Heart right ventricle (tissue), 16 donors: ENCODE measurements at regions not wholly inside any gene's neighbourhood (a gene's known extent, or its start where the extent isn't known, plus 50 kb on each side); places are given as distances from the start of the nearest gene placed in this dataset.

ENCODE experiments used
- ATAC-seq, 8 donors: fragments of 200-7000 bp; cut with Tn5 transposase; one replicate each; pipeline ENCODE4 v1.9.1; 2020; ENCODE audit warnings: mild to moderate bottlenecking in 8 of 8, moderate library complexity in 8 of 8, moderate number of reproducible peaks in 1 of 8
- DNase-seq, 2 donors: peaks; one replicate each; pipeline ENCODE4 v3.0.0-alpha.2; 2020
- H3K27ac ChIP-seq, 10 donors: fragments of 200-600 bp; sonication (generic) in 2 of 10; one replicate each; pipeline versions ENCODE4 v1.5.0 to v1.8.0; 2020 to 2022; ENCODE audit warnings: mild to moderate bottlenecking in 3 of 10
- H3K27me3 ChIP-seq, 7 donors: fragments of 200-600 bp; one replicate each; pipeline ENCODE4 v1.8.0; 2021 to 2022; ENCODE audit warnings: mild to moderate bottlenecking in 2 of 7
- H3K36me3 ChIP-seq, 9 donors: fragments of 200-600 bp; sonication (generic) in 1 of 9; one replicate each; pipeline versions ENCODE4 v1.5.0 to v1.8.0; 2020 to 2022; ENCODE audit warnings: mild to moderate bottlenecking in 2 of 9
- H3K4me1 ChIP-seq, 9 donors: fragments of 200-600 bp; sonication (generic) in 1 of 9; one replicate each; pipeline versions ENCODE4 v1.5.0 to v1.8.0; 2020 to 2022; ENCODE audit warnings: mild to moderate bottlenecking in 4 of 9
- H3K4me3 ChIP-seq, 10 donors: fragments of 200-600 bp; sonication (generic) in 2 of 10; one replicate each; pipeline versions ENCODE4 v1.5.0 to v1.8.0; 2020 to 2022; ENCODE audit warnings: mild to moderate bottlenecking in 7 of 10, moderate library complexity in 2 of 10
- H3K9me3 ChIP-seq, 11 donors: fragments of 200-600 bp in 10 of 11; sonication (generic) in 2 of 11; one replicate each; pipeline versions ENCODE4 v1.5.0 to v1.8.0; 2013 to 2022; ENCODE audit warnings: mild to moderate bottlenecking in 2 of 11, control low read depth in 1 of 11, moderate library complexity in 1 of 11
- WGBS, 2 donors: extraction: QIAGEN DNeasy Blood & Tissue Kit; methylation state at CpG; one replicate each; pipeline ENCODE4 v1.1.7; 2013; ENCODE audit warnings: inconsistent platforms in 1 of 2; 5-methylcytosine and 5-hydroxymethylcytosine counted together
- intact Hi-C, 10 donors: fragments of 100-400 bp; cut with DNase I; formaldehyde crosslinking; loops; one replicate each; pipeline versions ENCODE4 v1.11.1 to v1.14.2; 2022
- TF ChIP-seq, protein P1 (sequence below), 9 donors: fragments of 200-600 bp; sonication (generic) in 2 of 9; IDR thresholded peaks; one replicate each; pipeline versions ENCODE4 v1.5.0 to v1.8.0; 2021 to 2022; ENCODE audit warnings: antibody characterized with exemption in 9 of 9, mild to moderate bottlenecking in 5 of 9, moderate library complexity in 1 of 9
- donor health status: Arrhythmogenic right ventricular cardiomyopathy.
- donor health status: ischemic (EF 13 %, LVEDD 7.1; RV severe dilation, severe dysfunction).
- donor health status: healthy with polysubstance abuse.
- donor health status: DM: no; HTN: yes; CAD: no.
- donor health status: DM: no; HTN: no; CAD: no.
- donor health status: ischemic (EF 25% LVEDD 6.9; RV normal size, moderate dysfunction).
- donor health status: ischemic (EF 25% LVEDD 5.7; RV mildly dilated, moderate dysfunction).
- donor health status: healthy.
- donor health status: DM: yes; HTN: yes; CAD: no.
- donor health status: Ischemic cardiomyopathy.
- donor health status: ischemic (EF 35%, LVEDD 5.7; RV mildly dilated, moderate dysfunction).
- donor health status: nonischemic (EF 11% LVEDD 7.7; RV severe dilation, severe dysfunction).
- donor health status: DM: yes; HTN: yes; CAD: no.
- donor health status: PGD.
- donor health status: ischemic (EF 29% LVEDD 5.4; RV normal size, mild dysfunction).
- donor health status: nonischemic (EF 23%, LVEDD 6.1; RV moderate dilation, normal function).

DNA sequence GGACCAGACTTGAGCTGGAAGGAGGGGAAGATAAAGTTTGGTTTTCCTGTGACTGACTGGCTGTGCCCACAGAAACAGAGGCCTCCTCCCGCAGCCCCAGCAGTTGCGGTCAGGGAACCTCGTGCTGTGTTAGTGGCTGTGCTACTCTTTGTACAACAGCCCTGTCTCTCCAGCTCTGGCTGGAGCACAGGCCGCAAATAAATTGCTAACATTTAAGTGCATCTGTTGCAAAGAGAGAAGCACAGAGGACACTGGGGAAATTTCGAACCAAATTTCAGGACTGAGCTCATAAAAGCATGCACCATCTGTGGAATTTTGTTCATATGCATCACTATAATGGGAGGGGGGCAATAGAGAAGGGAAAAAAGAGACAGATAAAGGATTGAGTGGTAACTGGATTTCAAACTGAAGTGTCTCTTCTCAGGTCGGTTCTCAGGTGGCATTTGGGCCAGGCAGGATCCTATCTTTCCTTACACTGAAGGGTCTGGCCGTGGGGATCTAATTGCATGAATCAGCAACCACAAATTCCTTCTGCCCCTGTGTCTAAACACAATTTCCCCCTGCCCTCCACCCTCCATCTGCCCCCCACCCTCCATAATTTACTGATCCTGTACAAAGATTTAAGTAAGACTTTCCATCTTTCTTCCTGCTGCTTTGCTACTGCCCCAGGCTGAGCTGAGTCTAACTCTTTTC lies 88.9 kb upstream of the ATXN1 start:
- intact Hi-C loops: loop anchor here in 1 of 10 donors (10.0 kb wide), 1 partner anchor 95 kb away; no protein-coding TSS in a partner anchor
- Histone ChIP-seq H3K36me3 (no peaks in the 10 kb centered on the region), H3K4me3 (no peak overlapping the region), H3K4me1 (peaks cover 0 to 35% (median 4%) of the 10 kb centered on the region in 9 donors), H3K27me3 (peaks cover 0 to 4% (median 0%) of the 10 kb centered on the region in 7 donors), H3K9me3 (no peaks in the 10 kb centered on the region), H3K27ac (no peak overlapping the region)
- 81 to 82% methylated on average over 7 of the region's 7 CpGs for WGBS, 2 donors
- no peak for DNase-seq
- TF ChIP-seq, protein P1, sequence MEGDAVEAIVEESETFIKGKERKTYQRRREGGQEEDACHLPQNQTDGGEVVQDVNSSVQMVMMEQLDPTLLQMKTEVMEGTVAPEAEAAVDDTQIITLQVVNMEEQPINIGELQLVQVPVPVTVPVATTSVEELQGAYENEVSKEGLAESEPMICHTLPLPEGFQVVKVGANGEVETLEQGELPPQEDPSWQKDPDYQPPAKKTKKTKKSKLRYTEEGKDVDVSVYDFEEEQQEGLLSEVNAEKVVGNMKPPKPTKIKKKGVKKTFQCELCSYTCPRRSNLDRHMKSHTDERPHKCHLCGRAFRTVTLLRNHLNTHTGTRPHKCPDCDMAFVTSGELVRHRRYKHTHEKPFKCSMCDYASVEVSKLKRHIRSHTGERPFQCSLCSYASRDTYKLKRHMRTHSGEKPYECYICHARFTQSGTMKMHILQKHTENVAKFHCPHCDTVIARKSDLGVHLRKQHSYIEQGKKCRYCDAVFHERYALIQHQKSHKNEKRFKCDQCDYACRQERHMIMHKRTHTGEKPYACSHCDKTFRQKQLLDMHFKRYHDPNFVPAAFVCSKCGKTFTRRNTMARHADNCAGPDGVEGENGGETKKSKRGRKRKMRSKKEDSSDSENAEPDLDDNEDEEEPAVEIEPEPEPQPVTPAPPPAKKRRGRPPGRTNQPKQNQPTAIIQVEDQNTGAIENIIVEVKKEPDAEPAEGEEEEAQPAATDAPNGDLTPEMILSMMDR (IDR thresholded peaks at IDR 0.05): no peak
- no peak for ATAC-seq

- Histone ChIP-seq H3K36me3 (no peaks in the 10 kb centered on the region), H3K27ac (no peak overlapping the region), H3K27me3 (peaks cover 0 to 4% (median 0%) of the 10 kb centered on the region in 7 donors), H3K4me1 (peaks cover 0 to 35% (median 0%) of the 10 kb centered on the region in 9 donors), H3K4me3 (no peak overlapping the region), H3K9me3 (no peaks in the 10 kb centered on the region)
- no peak for DNase-seq
- 61 to 68% methylated on average over 11 of the region's 11 CpGs for WGBS, 2 donors
- ATAC-seq: peak in 2 of 8 donors; percentile 55 to 75
- TF ChIP-seq, protein P1 (IDR thresholded peaks at IDR 0.05): no peak
- intact Hi-C loops: no loop called here
Observed at GRCh38 chr6:16849280-16849987, 88.2 kb upstream of the ATXN1 start.

- Histone ChIP-seq H3K4me3 (no peak overlapping the region), H3K27ac (no peak overlapping the region), H3K27me3 (peaks cover 0 to 4% (median 0%) of the 10 kb centered on the region in 7 donors), H3K9me3 (no peaks in the 10 kb centered on the region), H3K4me1 (peaks cover 0 to 25% (median 0%) of the 10 kb centered on the region in 9 donors), H3K36me3 (no peaks in the 10 kb centered on the region)
- DNase-seq (no peak), ATAC-seq (no peak)
- TF ChIP-seq, protein P1 (IDR thresholded peaks at IDR 0.05): no peak
- intact Hi-C loops: no loop called here
- 64 to 77% methylated on average over 2 of the region's 2 CpGs for whole genome bisulfite sequencing, 2 donors
Observed at GRCh38 chr6:16846399-16846778, 85.1 kb upstream of the ATXN1 start.

- TF ChIP-seq, protein P1 (IDR thresholded peaks at IDR 0.05): no peak
- ATAC-seq (no peak), DNase-seq (no peak)
- intact Hi-C loops: no loop called here
- H3K36me3 ChIP-seq: no peaks in the 10 kb centered on the region
- H3K9me3 ChIP-seq: no peaks in the 10 kb centered on the region
- no peaks in the 10 kb centered on the region for H3K27me3 ChIP-seq
- peaks cover 0 to 4% (median 0%) of the 10 kb centered on the region in 9 donors for H3K4me1 ChIP-seq
- WGBS, 2 donors: 88 to 92% methylated on average over 5 of the region's 5 CpGs
- no peak overlapping the region for H3K27ac ChIP-seq
- no peak overlapping the region for H3K4me3 ChIP-seq
Observed at GRCh38 chr6:16844183-16844582, 82.9 kb upstream of the ATXN1 start.
